Endometrium (tissue), 2 donors: ENCODE measurements at regions not wholly inside any gene's neighbourhood (a gene's known extent, or its start where the extent isn't known, plus 50 kb on each side); places are given as distances from the start of the nearest gene placed in this dataset.

ENCODE experiments used
- FAIRE-seq: peaks from 2 replicates; lab custom pipeline; 2012; peaks lifted over from hg19 to GRCh38; lab: Jason Lieb, UNC
- donor health status: control.
- donor health status: control.

- no peak for FAIRE-seq
Measured at GRCh38 chr14:100438678-100439592, 115.8 kb downstream of the SLC25A47 start.

- no peak for FAIRE-seq
Measured at GRCh38 chr14:100439781-100440180, 116.6 kb downstream of the SLC25A47 start.

GRCh38 chr14:100440207-100440631 lies 117.1 kb downstream of the SLC25A47 start:
- no peak for FAIRE-seq

- no peak for FAIRE-seq
Measured at GRCh38 chr14:100440758-100441203, 117.6 kb downstream of the SLC25A47 start.

- FAIRE-seq = no peak
Measured at GRCh38 chr14:100441271-100441947, 118.3 kb downstream of the SLC25A47 start.

GRCh38 chr14:100442036-100442435 lies 118.9 kb downstream of the SLC25A47 start:
- no peak for FAIRE-seq

- no peak for FAIRE-seq
Measured at GRCh38 chr14:100442498-100443490, 119.7 kb downstream of the SLC25A47 start.

GRCh38 chr14:100443603-100444002 lies 120.5 kb downstream of the SLC25A47 start:
- no peak for FAIRE-seq

GRCh38 chr14:100445436-100446088 lies 122.4 kb downstream of the SLC25A47 start:
- FAIRE-seq = no peak

GRCh38 chr14:100446572-100446971 lies 123.4 kb downstream of the SLC25A47 start:
- FAIRE-seq = no peak

GRCh38 chr14:100448376-100448775 lies 125.2 kb downstream of the SLC25A47 start:
- FAIRE-seq = no peak

GRCh38 chr14:100449225-100449987 lies 126.3 kb downstream of the SLC25A47 start:
- FAIRE-seq = no peak

GRCh38 chr14:100450049-100450448 lies 126.9 kb downstream of the SLC25A47 start:
- FAIRE-seq = no peak

- no peak for FAIRE-seq
Measured at GRCh38 chr14:100450736-100451135, 127.6 kb downstream of the SLC25A47 start.

- no peak for FAIRE-seq
Measured at GRCh38 chr14:100451264-100451663, 128.1 kb downstream of the SLC25A47 start.

- FAIRE-seq = no peak
Measured at GRCh38 chr14:100453930-100454329, 130.8 kb downstream of the SLC25A47 start.

- no peak for FAIRE-seq
Measured at GRCh38 chr14:100454437-100454836, 131.3 kb downstream of the SLC25A47 start.

- FAIRE-seq = no peak
Measured at GRCh38 chr14:100463937-100464336, 123.3 kb downstream of the BEGAIN start.

- FAIRE-seq = no peak
Measured at GRCh38 chr14:100466111-100466856, 120.9 kb downstream of the BEGAIN start.
